H54 (cell line): ENCODE measurements at regions not wholly inside any gene's neighbourhood (a gene's known extent, or its start where the extent isn't known, plus 50 kb on each side); places are given as distances from the start of the nearest gene placed in this dataset.

ENCODE experiments used
- DNase-seq: peaks from one replicate; pipeline ENCODE4 v3.0.0; 2011; ENCODE audit warnings: low spot score, mixed read lengths; ENCODE audit not compliant: insufficient read length
- FAIRE-seq: peaks from 3 replicates; lab custom pipeline; 2011; peaks lifted over from hg19 to GRCh38; lab: Jason Lieb, UNC
- POLR2A ChIP-seq: IDR thresholded peaks from 2 replicates; pipeline ENCODE4 v1.6.1; 2011; ENCODE audit warnings: low read depth, mild to moderate bottlenecking, low read length

DNA sequence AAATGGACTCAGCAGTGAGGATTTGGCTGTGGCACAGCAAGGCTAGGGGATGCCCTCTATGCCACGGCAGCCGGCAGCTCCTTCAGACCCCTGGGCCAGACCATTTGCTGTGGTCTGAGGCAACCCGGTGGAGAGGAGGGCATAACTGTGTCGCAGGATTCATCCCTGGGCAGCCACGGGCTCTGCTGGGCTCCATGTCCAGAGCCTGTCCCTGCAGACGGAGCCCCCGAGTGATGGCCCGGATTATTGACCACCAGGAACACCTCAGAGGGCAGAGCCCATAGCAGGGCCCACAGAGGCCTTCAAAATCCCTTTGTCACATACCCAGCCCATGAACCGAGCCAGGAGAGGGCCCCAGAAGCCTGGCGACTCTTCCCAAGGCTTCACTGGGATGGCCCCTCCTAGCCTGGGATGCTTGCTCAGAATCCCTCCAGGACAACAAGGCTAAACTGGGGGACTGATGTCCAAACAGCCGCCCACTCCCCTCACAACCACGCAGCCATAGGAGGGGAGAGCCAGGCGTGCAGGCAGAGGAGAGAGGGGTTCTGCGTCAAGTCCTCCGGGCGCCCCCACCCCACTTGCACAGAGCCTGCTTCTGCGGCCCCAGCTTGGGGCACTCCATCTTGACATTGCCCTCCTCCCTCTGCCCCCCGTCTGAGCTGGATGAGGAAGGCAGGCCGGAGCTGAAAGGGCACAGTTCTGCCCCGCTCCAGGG, 68.2 kb upstream of the AFDN start:
- TF ChIP-seq POLR2A = no peak
- DNase-seq (no peak), FAIRE-seq (no peak)

DNA sequence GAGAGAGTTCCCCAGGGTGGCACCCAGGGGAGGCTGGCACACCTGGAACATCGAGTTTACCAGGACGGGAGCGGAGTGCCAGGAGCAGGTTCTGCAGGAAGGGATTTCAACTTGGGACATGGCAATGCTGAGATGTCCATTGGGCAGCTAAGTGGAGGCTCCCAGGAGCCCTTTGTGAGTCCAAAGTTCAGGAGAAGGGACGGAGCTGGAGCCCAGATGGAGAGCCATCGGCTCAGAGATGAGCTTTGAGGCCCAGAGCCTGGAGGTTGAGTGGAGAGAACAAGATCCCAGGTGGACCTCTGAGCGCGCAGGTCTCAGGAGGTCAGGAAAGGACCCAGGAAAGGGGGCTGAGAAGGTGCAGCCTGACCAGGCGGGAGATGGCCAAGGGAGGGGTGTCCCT, 67.5 kb upstream of the AFDN start:
- FAIRE-seq (no peak), DNase-seq (no peak)
- no peak for TF ChIP-seq POLR2A

DNA sequence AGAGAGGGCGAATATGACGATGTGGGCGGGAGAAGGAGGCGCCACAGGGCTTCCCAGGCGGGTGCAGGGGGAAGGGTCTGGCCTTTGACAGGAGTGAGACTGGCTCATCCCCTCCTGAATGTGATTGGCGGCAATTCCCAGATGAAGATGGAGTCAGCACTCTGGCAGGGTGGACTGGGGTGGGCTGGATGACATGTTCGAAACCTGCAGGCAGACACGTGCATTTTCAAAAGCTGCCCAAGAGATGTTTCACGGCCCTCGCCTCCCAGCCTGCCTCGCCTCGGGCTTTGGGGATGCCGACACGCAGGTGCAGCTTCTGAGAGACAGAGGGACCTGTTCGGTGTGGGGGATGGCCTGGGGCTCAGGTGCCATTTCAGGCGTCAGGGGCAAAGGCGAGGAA, 66.8 kb upstream of the AFDN start:
- DNase-seq (no peak), FAIRE-seq (no peak)

DNA sequence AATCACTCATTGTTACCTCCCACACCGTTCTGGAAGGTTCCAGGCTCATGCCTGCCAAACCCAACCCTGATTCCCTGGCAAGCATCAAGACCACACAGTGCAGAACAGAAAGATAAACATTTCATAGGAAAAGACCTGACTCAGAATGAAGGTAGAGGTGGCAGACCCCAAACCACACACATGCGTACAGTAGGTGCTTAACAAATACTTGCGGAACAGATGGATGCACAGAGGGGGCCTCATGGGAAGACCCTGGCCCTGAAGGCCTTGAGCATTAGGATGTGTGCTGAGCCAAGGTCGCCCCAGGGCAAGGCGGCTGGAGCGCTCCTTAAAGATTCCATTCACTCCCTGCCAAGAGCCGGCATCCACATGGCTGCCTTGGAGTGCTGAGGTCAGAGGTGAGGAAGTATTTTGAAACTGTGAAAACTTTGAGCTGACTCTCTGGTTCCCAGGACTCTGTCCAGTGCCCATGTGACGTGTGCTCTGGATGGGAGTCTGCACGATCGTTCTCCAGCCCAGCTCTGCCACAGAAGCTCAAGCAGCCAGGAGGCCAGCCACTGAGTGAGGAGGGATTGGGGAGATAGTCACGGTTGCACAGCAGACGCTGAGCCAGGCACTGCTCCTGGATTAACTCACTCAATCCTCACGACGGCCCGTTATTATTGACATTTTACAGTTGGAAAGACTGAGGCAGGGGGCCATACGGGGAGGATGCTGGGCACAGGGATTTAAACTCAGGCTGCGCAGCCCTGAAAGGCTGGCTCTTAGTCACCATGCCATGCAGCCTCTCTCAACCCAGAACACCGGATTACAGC, 65.5 kb upstream of the AFDN start:
- TF ChIP-seq POLR2A = no peak
- DNase-seq = no peak
- no peak for FAIRE-seq

More for the DNA sequence above, 66.8 kb upstream of the AFDN start:
- TF ChIP-seq POLR2A = no peak

DNA sequence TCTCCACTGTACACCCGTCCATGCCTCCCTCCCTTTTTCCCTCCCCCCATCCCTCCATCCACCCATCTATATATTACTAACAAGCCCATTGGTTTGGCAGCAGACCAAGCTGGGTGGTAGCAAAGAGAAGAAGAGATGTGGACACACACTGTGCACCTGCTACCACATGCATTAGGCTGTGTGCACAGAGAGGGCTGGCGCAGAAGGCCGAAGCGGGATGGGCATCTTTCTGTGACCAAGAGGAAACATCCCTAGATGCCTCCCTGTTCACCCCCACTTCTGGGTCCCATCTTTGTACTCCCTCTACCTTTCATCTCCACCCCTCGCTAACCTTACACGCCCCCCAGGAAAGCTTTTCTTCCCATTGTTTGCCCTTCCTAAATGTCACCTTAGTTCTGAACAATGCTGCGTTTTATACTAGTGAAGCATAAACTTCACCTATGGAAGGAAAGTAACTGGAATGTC, 64.9 kb upstream of the AFDN start:
- no peak for DNase-seq
- TF ChIP-seq POLR2A = no peak
- FAIRE-seq = no peak

DNA sequence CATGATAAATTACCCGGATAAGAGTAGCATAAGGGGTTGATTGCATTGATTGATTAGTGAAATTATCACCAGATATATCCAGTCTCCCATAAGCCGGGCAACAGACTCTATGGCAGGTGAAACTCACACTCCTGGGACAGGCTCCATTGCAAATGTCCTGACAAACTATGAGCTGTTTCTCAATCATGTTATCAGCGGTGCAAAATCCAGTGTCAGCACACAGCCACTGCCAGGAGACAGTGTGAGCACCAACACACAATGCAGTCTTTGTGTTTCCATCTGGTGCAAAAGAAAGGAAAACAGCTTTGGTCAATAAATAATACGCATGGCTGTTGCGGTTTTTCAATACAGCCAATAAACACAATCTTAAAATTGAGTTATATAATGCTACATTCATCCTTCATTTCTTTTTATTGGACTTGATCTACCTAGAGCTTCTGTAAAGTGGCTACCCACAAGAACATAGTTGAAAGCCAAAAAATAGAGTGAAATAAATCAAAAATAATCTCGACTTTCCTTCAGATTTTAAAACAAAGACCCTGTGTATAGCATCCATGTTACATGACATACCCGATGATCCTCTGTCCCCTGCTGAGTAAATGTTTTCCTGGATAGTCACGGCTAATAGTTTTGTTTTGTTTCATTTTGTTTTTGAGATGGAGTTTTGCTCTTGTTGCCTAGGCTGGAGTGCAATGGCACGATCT, 64.3 kb upstream of the AFDN start:
- no peak for DNase-seq
- TF ChIP-seq POLR2A = no peak
- no peak for FAIRE-seq

DNA sequence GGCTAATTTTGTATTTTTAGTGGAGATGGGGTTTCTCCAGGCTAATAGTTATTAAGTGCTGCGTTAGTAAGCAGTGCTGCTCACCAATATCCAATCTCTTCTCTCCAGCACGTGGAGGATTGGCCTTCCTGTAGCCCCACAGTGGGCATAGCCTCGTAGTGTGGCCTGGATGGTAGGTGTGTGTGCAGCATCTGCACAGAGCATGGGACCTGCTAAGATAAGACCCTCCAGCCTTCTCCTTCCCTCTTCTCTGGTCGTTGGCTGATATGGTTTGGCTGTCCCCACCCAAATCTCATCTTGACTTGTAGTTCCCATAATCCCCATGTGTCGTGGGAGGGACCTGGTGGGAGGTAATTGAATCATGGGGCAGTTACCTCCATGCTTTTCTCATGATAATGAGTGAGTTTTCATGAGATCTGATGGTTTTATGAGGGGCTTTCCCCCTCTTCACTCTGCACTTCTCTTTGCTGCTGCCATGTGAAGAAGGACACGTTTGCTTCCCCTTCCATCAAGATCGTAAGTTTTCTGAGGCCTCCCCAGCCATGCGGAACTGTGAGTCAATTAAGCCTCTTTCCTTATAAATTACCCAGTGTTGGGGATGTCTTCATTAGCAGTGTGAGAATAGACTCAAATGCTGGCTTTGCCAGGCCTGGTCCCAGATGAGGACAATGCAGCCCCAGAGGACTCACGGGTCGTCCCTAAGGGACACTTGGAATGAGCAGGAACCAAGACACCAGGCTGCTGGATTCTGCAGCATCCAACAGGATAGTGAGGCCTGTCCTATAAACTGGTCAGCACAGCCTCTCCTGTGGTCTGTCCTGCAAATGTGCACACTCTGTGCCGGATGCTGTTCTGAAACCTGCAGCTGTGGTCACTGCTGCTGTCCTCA, 63.4 kb upstream of the AFDN start:
- FAIRE-seq = no peak
- TF ChIP-seq POLR2A = no peak
- no peak for DNase-seq

DNA sequence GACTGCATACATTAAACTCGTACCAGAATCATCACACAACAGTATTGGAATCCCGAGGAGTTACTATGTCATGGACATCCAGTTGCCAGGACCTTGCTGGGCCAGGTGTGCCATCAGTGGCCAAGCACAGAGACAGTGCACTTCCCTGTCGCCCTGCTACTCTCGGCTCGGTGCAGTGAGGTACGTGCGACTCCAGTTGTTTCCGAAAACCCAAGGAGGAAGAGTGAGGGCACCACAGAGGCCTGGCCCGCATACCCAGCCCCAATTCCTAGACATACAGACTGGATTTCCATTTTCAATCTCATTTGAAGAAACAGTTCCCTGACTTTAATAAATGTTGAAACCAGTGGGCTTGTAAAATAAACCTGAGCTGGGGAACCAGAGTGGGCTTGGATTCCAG, 62.5 kb upstream of the AFDN start:
- DNase-seq (no peak), FAIRE-seq (no peak)
- TF ChIP-seq POLR2A = no peak

DNA sequence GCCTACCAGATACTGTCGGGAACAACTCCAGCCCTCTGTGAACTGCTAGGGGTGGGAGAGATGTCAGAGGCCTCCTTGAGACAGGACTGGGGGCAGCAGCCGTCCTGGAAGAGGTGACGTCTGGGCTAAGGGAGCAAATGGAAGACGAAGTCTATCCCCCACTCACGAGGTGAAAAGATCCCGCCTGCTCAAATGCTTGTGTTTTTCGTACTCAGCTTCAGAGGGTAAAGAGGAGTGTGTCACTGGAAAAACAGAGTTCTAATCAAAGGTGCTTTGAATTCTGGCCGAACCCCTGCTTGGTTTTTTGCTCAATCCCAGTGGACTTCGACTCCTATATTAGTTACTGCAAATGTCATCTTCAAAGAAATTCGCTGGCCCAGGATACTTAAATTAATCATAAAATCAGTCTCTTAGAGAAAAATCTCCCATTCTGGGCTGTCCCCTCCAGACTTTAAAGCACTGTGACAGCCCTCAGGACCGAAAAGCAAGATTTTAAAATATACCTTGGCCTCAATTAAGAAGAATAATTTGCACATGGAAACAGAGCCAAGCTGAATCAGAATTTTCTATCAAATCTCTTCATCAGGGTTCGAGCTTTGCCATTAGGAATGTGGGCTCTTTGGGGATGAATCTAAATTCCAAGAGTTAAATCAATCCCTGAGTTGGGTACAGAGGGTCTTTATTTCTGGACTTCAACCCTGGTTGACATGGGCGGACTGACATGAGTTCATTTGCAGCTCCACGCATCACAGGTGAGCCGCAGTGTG, 61.8 kb upstream of the AFDN start:
- DNase-seq (no peak), FAIRE-seq (no peak)
- no peak for TF ChIP-seq POLR2A

DNA sequence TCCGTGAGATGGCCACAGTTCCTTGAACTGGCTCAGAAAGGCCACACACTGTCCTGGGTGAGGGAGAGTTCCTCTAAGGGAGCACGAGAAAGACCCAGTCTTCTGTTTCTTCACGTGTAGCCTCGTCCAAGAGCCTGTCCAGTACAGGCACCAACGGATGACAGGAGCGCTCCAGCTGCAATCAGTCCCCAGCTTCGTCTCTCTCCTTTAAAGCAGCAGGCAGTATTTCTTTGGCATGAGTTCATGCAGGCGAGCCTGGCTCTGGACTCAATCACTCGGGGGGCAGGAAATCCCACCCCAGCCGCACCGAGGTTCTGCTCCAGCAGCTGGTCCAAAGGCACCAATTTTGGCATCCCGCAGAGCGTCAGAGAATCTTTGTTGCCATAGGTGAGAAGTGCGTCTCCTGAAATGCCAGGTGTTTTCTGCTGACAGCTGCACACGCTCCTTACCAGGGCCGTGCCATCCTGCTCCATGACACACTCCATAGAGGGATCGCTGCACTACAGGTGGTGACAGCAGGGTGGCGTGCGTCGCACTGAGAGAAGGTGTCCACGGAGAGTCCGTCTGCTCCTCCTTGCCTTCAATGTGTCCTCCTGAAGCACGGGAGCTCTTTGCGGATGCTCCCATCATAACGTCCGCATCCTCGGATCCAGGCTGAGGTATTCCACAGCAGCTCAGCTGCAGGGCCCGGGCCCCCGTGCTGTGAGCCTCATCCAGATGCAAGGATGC, 59.6 kb upstream of the AFDN start:
- DNase-seq (no peak), FAIRE-seq (no peak)
- TF ChIP-seq POLR2A = no peak

DNA sequence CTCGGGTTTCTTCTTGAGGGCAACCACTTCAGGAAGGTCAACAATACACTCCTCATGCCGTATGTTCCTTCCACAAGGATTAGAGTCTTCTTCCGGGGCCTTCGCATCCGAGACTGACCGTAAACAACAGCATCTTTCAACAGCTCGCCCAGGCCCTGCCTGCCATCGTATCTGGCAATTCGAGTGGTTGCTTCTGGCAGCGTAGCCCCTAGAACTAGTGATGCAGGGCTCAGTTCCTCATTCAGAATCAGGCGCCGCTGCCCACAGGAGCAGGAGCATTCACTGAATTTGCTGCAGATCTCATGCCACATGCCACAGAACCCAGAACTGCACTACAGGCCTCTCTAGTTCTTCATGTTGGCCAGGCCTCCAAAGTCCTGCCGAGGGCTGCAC, 59.0 kb upstream of the AFDN start:
- no peak for TF ChIP-seq POLR2A
- DNase-seq (no peak), FAIRE-seq (no peak)
